Osteoblast (primary cell): ENCODE measurements at regions not wholly inside any gene's neighbourhood (a gene's known extent, or its start where the extent isn't known, plus 50 kb on each side); places are given as distances from the start of the nearest gene placed in this dataset.
A peak's percentile ranks its signal among the peaks of the same experiment; 100 is the strongest.

Source experiments
- DNase-seq: peaks from one replicate; pipeline ENCODE4 v3.0.0; 2011; ENCODE audit warnings: low spot score, mixed read lengths; ENCODE audit not compliant: insufficient read length; ENCODE audit errors: missing footprints
- H2AFZ ChIP-seq: 2 replicates; pipeline ENCODE4 v1.6.0; 2011; ENCODE audit warnings: mild to moderate bottlenecking, low read length
- H3K27ac ChIP-seq: 2 replicates; pipeline ENCODE4 v1.5.1; 2011; ENCODE audit warnings: mild to moderate bottlenecking, low read depth, low read length, moderate library complexity
- H3K27me3 ChIP-seq: 2 replicates; pipeline ENCODE4 v1.6.0; 2012; ENCODE audit warnings: mild to moderate bottlenecking, control low read depth, inconsistent platforms, low read length, moderate library complexity; ENCODE audit not compliant: insufficient read depth
- H3K36me3 ChIP-seq: 2 replicates; pipeline ENCODE4 v1.5.1; 2011; ENCODE audit warnings: mild to moderate bottlenecking, low read length, control low read depth, moderate library complexity; ENCODE audit not compliant: insufficient read depth
- H3K4me1 ChIP-seq: 2 replicates; pipeline ENCODE4 v1.5.1; 2011; ENCODE audit warnings: mild to moderate bottlenecking, low read length, control low read depth, moderate library complexity; ENCODE audit not compliant: insufficient read depth
- H3K4me2 ChIP-seq: 2 replicates; pipeline ENCODE4 v1.6.0; 2011; ENCODE audit warnings: mild to moderate bottlenecking, low read length; ENCODE audit not compliant: insufficient read depth
- H3K4me3 ChIP-seq: fragments of 200-600 bp; sonication (generic); 3 replicates; pipeline ENCODE4 v1.5.1; 2012; ENCODE audit warnings: mild to moderate bottlenecking, low read length, inconsistent platforms; ENCODE audit not compliant: insufficient read depth
- H3K79me2 ChIP-seq: 2 replicates; pipeline ENCODE4 v1.6.0; 2012; ENCODE audit warnings: mild to moderate bottlenecking, low read length, control low read depth, inconsistent platforms; ENCODE audit not compliant: insufficient read depth
- H3K9me3 ChIP-seq: 2 replicates; pipeline ENCODE4 v1.5.1; 2011; ENCODE audit warnings: low read depth, low read length, control low read depth
- H4K20me1 ChIP-seq: 2 replicates; pipeline ENCODE4 v1.6.0; 2012; ENCODE audit warnings: mild to moderate bottlenecking, low read length, control low read depth; ENCODE audit not compliant: insufficient read depth
- CTCF ChIP-seq: IDR thresholded peaks from 2 replicates; pipeline ENCODE4 v1.5.1; 2011; ENCODE audit warnings: mild to moderate bottlenecking, low read depth, low read length, moderate library complexity; ENCODE audit errors: extremely low read depth

GRCh38 chr10:4131407-4132215 is 346.6 kb upstream of the KLF6 start:
- no peak for TF ChIP-seq CTCF
- Histone ChIP-seq H3K4me3 (peak overlapping the region; percentile 36), H2AFZ (peak overlapping the region; percentile 76), H4K20me1 (no peaks in the 10 kb centered on the region), H3K36me3 (no peaks in the 10 kb centered on the region), H3K4me1 (peaks cover 21% of the 10 kb centered on the region), H3K27me3 (no peaks in the 10 kb centered on the region), H3K79me2 (no peaks in the 10 kb centered on the region), H3K4me2 (peak overlapping the region; percentile 71), H3K9me3 (no peaks in the 10 kb centered on the region), H3K27ac (peak overlapping the region; percentile 73)
- DNase-seq: peak; percentile 76

GRCh38 chr10:4130685-4131084 is 345.7 kb upstream of the KLF6 start:
- no peaks in the 10 kb centered on the region for H4K20me1 ChIP-seq
- no peak for DNase-seq
- no peaks in the 10 kb centered on the region for H3K27me3 ChIP-seq
- no peaks in the 10 kb centered on the region for H3K9me3 ChIP-seq
- peak overlapping the region; percentile 73 for H3K27ac ChIP-seq
- peaks cover 21% of the 10 kb centered on the region for H3K4me1 ChIP-seq
- no peaks in the 10 kb centered on the region for H3K79me2 ChIP-seq
- no peak overlapping the region for H2AFZ ChIP-seq
- TF ChIP-seq CTCF: no peak
- H3K4me3 ChIP-seq: no peak overlapping the region
- no peak overlapping the region for H3K4me2 ChIP-seq
- no peaks in the 10 kb centered on the region for H3K36me3 ChIP-seq

- no peak for DNase-seq
- Histone ChIP-seq H3K27me3 (no peaks in the 10 kb centered on the region), H3K27ac (no peak overlapping the region), H3K9me3 (no peaks in the 10 kb centered on the region), H3K36me3 (no peaks in the 10 kb centered on the region), H2AFZ (no peak overlapping the region), H3K4me3 (no peak overlapping the region), H4K20me1 (no peaks in the 10 kb centered on the region), H3K79me2 (no peaks in the 10 kb centered on the region), H3K4me1 (peaks cover 21% of the 10 kb centered on the region), H3K4me2 (no peak overlapping the region)
- TF ChIP-seq CTCF: no peak
Observed at GRCh38 chr10:4129866-4130477, 345.0 kb upstream of the KLF6 start.

GRCh38 chr10:4127518-4128315 is 342.7 kb upstream of the KLF6 start:
- no peak overlapping the region for H3K4me3 ChIP-seq
- no peak overlapping the region for H3K27ac ChIP-seq
- no peaks in the 10 kb centered on the region for H3K9me3 ChIP-seq
- no peak for DNase-seq
- H3K79me2 ChIP-seq: no peaks in the 10 kb centered on the region
- H3K36me3 ChIP-seq: no peaks in the 10 kb centered on the region
- no peak overlapping the region for H3K4me2 ChIP-seq
- no peaks in the 10 kb centered on the region for H3K27me3 ChIP-seq
- H2AFZ ChIP-seq: no peak overlapping the region
- TF ChIP-seq CTCF: no peak
- H3K4me1 ChIP-seq: peaks cover 21% of the 10 kb centered on the region
- no peaks in the 10 kb centered on the region for H4K20me1 ChIP-seq
